ENCODE measurements at regions not wholly inside any gene's neighbourhood (a gene's known extent, or its start where the extent isn't known, plus 50 kb on each side); places are given as distances from the start of the nearest gene placed in this dataset.
"Not testable (repeated sequence)": the region's sequence is repeated elsewhere in the genome, so short reads cannot be mapped to it uniquely, and the experiment has no call there.

DNA sequence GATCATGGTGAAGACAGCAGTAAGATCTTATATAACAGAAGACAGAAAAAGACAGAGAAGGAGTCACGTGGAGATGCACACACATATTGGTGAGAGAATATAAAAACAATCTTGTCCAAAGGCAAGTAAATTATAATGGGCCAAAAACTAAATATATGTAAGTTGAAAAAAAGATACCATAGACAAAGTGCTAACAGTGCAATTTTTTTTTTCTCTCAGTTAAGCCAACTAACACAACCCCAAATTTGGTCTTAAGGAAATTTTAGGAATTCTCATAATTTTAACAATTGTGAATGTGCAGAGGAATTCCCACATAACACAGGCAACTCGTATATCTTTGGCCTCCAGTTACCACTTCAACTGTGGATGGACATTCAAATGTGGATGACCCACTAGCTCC is 432.2 kb downstream of the SOX2 start:
- DNase-seq, result no peak

DNA sequence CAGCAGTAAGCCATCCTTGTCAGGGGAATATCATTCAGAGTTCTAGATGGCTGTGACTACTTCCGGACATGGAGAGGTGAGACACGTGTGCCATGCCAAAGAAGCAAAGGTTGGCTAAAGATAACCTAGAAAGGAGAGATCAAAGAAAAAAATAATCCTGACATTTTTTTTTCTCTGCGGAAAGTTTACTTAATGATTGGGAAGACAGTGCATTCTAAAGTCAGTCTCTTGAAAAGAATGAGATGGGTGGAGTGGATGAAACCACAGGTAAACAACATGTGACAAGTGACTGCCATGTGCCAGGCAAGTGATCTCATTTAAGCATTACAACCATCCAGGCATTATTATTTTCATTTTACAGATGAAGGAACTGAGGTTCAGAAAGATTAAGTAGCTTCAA is 436.6 kb downstream of the SOX2 start:
- no peak for DNase-seq

DNA sequence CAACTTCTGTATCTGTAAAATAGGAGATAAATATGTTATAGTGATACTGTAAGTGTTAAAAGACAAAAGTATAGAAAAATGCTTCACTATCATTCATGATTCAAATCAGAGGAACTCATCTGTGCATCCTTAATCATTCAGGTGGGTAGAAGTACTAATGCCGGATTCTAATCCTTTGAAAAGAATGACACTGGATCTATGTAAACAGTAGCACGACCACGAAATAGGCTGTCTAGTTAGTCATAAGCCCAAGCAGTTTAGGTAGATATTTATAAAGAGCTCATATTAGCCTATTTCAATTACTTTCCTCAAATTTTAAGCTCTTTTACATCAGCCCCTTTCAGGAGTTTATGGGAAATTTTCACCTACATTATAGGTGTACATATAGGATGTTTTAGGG is 437.9 kb downstream of the SOX2 start:
- no peak for DNase-seq

DNA sequence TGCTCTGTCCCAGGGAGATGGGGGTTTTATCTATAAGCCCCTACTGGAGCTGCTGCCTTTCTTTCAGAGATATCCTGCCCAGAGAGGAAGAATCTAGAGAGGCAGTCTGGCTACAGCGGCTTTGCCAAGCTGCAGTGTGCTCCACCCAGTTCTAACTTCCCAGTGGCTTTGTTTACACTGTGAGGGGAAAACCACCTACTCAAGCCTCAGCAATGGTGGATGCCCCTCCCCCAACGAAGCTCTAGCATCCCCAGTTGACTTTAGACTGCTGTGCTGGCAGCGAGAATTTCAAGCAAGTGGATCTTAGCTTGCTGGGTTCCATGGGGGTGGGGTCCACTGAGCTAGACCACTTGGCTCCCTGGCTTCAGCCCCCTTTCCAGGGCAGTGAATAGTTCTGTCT is 444.6 kb downstream of the SOX2 start:
- not testable (repeated sequence) for DNase-seq

DNA sequence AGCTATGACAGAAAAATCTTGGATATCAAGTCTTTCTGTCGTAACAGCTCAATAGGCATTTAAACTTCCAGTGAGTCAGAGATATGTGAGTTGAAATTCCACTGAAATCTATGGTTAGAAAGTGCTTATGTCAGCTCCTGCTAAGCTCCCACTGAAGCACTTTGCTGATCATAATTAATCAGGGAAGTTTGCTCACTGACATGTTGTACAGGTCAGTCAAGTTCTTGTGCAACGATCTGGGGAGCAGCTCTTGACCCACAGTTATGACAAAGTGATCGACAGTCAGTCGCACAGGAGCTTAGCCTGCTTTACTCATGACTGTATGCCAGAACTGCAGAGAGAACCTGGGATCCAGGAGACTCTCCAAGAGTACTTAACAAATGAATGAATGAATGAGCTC is 453.5 kb downstream of the SOX2 start:
- no peak for DNase-seq

GRCh38 chr3:182172534-182172933 is 460.8 kb downstream of the SOX2 start:
- no peak for DNase-seq

DNA sequence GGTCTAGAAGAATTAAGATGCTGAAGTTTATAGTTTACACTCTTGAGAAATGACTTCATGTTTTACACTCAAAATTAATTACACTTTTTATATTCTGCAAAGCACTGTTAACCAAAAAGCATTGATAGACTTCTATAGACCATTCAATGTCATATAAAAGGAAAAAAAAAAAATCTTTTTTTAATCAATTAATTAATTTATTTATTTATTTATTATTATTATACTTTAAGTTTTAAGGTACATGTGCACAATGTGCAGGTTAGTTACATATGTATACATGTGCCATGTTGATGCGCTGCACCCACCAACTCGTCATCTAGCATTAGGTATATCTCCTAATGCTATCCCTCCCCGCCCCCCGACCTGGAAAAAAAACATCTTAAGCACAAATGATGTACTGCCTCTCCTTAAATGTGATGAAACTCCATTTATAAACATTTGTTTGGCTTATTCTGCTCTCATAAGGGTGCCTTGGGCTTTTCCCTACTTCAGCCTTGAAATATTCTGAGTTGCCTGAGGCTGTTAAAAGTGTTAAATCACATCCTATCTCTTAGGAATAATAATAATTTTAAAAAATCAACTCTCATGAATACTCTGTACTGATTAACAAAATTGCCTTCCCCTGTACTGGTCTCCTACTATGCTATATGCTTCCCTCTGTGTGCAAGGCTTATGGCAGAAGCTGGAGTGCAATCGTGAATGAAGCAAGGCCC is 466.9 kb downstream of the SOX2 start:
- no peak for DNase-seq

GRCh38 chr3:182179631-182180030 is 467.9 kb downstream of the SOX2 start:
- no peak for DNase-seq

GRCh38 chr3:182180654-182181385 is 469.1 kb downstream of the SOX2 start:
- DNase-seq, result no peak

DNA sequence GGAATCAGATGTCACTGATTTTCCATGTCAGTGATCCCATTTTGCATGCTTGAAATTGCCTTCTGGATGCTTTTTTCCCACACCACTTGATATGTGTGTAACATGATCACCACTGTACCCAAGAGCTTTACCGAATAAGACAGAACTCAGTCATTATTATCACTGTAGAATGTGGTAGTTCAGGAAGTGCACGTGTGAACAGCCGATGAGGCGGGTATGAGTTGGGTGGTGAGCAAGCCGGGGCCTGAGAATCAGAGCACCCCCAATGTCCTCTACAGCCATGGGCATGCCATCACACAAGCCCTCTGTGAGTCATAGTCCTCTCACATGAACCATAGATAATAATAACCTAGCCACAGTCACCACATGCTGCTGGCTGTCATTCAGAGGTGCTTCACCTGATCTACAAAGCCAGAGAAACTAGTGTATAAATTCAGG is 470.8 kb downstream of the SOX2 start:
- no peak for DNase-seq

GRCh38 chr3:182183716-182184430 is 472.1 kb downstream of the SOX2 start:
- DNase-seq, result no peak

DNA sequence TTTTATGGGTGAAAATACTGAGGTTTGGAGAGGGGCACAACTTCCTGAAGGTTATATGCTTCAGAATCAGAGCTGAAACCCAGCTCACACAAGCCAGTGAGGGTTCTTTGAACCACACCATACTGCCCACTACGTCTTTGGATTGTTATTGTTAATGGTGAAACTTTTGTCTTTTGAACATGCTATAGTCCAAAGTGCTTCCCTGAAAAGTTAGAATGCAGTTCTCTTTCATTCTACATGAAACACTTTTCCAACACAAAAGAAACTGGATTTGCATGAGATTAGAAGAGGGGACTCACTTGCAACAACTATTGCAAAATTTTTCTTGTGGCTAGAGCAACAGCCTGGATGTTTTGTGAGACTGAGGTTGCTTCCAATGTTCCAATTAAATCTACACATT is 473.6 kb downstream of the SOX2 start:
- no peak for DNase-seq

DNA sequence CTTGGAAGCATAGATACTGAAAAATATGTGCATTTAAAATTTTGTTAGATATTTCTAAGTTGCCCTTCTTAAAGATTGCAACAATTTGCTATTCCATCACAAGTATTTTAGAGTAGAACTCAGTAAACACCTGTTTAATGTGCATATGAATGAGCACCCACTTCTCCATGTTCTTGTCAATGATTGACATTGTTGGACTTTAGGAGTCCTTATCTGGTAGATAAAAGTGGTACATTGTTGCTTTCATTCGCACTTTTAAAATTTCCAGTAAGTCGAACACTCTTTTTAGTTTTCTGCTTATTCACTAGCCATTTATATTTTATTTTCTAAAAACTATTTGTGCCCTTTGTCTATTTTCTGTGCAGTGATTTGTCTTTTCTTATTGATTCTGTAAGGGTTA is 478.3 kb downstream of the SOX2 start:
- DNase-seq, result no peak

- no peak for DNase-seq
Measured at GRCh38 chr3:182198345-182198744, 486.6 kb downstream of the SOX2 start.

GRCh38 chr3:182201456-182202168 is 489.9 kb downstream of the SOX2 start:
- DNase-seq, result no peak

GRCh38 chr3:182212479-182213076 is 500.9 kb downstream of the SOX2 start:
- no peak for DNase-seq

DNA sequence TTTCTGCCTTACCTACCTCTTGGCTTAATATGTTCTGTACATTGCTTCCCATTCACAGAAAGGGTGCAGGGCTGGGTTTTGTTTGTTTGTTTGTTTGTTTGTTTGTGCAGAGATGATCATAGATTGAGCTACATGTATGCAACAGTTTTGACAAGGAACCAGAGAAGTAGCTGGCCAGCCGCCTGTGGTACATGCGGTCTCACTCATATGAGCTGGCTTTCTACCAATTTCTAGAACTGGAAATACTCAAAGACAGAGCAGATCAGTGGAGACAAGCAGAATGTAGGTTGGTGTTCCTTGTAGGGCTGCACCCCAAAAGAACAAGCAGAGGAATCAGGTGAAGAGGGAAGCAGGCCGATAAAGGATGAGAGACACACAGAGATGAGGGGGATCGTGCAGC is 502.7 kb downstream of the SOX2 start:
- no peak for DNase-seq

- no peak for DNase-seq
Measured at GRCh38 chr3:182215881-182216280, 504.2 kb downstream of the SOX2 start.

DNA sequence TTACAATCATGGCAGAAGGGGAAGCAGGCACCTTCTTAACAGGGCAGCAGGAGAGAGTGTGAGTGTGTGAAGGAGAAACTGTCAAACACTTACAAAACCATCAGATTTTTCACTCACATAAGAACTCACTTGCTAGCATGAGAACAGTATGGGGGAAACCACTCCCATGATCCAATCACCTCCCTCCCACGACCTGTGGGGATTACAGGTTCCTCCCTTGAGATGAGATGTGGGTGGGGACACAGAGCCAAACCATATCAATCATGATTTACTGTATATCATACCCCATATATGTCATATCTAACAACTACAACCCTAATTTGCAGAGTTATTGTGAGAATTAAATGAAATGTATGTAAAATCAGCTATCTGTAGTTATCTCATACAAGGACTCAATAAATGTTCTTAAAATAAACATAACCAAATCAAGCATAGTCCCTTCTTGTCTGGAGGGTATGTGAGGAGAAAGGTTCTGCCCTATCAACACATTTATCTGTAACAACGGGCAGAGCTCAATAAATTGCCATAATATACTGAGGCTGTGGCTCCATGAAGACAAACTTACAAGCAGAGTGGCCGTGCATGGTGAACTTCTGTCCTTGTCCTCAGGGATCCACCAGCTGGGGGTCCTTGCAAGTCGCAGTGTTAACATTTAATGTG is 504.7 kb downstream of the SOX2 start:
- DNase-seq, result no peak

DNA sequence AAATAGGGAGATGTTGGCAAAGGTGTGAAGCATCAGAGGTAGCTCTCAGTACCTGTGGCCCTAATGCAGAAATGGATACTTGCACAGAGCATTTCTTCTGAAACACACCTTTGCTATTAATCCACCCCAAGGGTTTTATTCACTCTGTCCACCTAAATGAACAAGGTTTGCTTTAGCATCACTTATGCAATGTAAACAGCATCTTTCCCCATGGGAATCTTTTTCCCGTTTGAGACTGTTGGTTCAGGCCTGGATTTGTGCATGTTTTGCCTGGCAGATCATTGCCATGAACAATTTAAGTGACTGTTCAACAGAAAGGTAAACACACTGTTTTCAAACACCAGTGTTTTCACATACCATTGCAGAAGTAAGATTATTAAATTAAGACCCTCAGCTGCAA is 508.3 kb downstream of the SOX2 start:
- no peak for DNase-seq

- no peak for DNase-seq
Measured at GRCh38 chr3:182220471-182220870, 508.7 kb downstream of the SOX2 start.

DNA sequence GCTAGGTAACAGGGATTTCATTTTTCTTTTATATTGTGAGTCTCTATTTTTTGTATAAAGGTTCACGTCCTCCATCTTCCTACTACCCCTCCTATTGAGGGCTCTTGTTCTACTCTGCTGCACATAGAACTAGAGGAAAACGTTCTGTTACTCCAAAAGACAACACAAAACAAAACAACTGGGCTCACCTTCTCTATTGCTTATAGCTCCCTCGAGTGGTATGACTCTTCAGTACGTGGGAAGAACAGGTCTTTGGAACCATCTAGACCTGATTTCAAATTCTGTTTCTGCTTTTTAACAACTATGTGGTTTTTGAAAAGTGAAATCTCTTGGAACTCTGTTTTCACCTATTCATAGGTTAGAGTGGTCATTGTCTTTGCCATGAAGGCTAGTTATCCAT is 515.3 kb downstream of the SOX2 start:
- DNase-seq, result no peak

Data from GDM1 (cell line).